GM12864 (cell line): ENCODE measurements at regions not wholly inside any gene's neighbourhood (a gene's known extent, or its start where the extent isn't known, plus 50 kb on each side); places are given as distances from the start of the nearest gene placed in this dataset.

Experiments
- DNase-seq: peaks from one replicate; pipeline ENCODE4 v3.0.0-alpha.2; 2011; ENCODE audit warnings: low read depth
- H3K4me3 ChIP-seq: 2 replicates; pipeline ENCODE4 v1.5.1; 2011; ENCODE audit warnings: mild to moderate bottlenecking, low read depth, low read length, control low read depth
- CTCF ChIP-seq: IDR thresholded peaks from 2 replicates; pipeline ENCODE4 v1.5.1; 2011; ENCODE audit warnings: low read depth, mild to moderate bottlenecking, moderate library complexity, low read length, control low read depth, inconsistent platforms; ENCODE audit errors: missing control alignments

- DNase-seq, result no peak
Measured at GRCh38 chr12:69003991-69004390, 71.0 kb upstream of the CPM start.

GRCh38 chr12:69007101-69007854 lies 74.3 kb upstream of the CPM start:
- DNase-seq, result no peak
- no peak for TF ChIP-seq CTCF
- no peak overlapping the region for H3K4me3 ChIP-seq

More at GRCh38 chr12:69003991-69004390, 71.0 kb upstream of the CPM start:
- TF ChIP-seq CTCF, result no peak
- no peak overlapping the region for H3K4me3 ChIP-seq

GRCh38 chr12:69007855-69008351 lies 74.9 kb upstream of the CPM start:
- no peak for DNase-seq
- TF ChIP-seq CTCF, result no peak
- H3K4me3 ChIP-seq, result no peak overlapping the region

GRCh38 chr12:69008520-69008919 lies 75.5 kb upstream of the CPM start:
- no peak for TF ChIP-seq CTCF
- no peak for DNase-seq
- no peak overlapping the region for H3K4me3 ChIP-seq

- TF ChIP-seq CTCF, result no peak
- no peak for DNase-seq
- H3K4me3 ChIP-seq, result no peak overlapping the region
Measured at GRCh38 chr12:69014047-69014446, 81.1 kb upstream of the CPM start.

GRCh38 chr12:69015017-69015416 lies 82.0 kb upstream of the CPM start:
- H3K4me3 ChIP-seq, result no peak overlapping the region
- no peak for DNase-seq
- TF ChIP-seq CTCF, result no peak

- TF ChIP-seq CTCF, result no peak
- H3K4me3 ChIP-seq, result no peak overlapping the region
- no peak for DNase-seq
Measured at GRCh38 chr12:69015831-69016230, 82.9 kb upstream of the CPM start.
